K562 (cell line): ENCODE measurements at regions not wholly inside any gene's neighbourhood (a gene's known extent, or its start where the extent isn't known, plus 50 kb on each side); places are given as distances from the start of the nearest gene placed in this dataset.

ENCODE experiments used
- ATAC-seq: fragments of 200-7000 bp; cut with Tn5 transposase; 3 replicates; pipeline ENCODE4 v1.9.1; 2020; ENCODE audit warnings: moderate library complexity
- BruUV-seq: library from RNA; stranded (reverse); fragments of 400-500 nt; replicated peaks from 2 replicates; lab custom pipeline; 2021; lab: Mats Ljungman, UMichigan
- CTCF ChIA-PET: fragments of 300-600 bp; formaldehyde crosslinking; extraction: SDS; loops from one replicate; lab custom pipeline; 2021; ENCODE audit warnings: low intra/inter-chr PET ratio; lab: Yijun Ruan, JAX
- POLR2A ChIA-PET: fragments of 300-600, 350-650 bp; sonication (Branson Sonifier 250); formaldehyde crosslinking; extraction: SDS; loops from one replicate; lab custom pipeline; 2021; ENCODE audit warnings: antibody characterized with exemption, inconsistent platforms; lab: Yijun Ruan, JAX
- DNase-seq, 4 experiments: peaks; one replicate each; pipeline versions ENCODE4 v3.0.0 to v3.0.0-alpha.2; 2011 to 2018; ENCODE audit warnings: low spot score in 3 of 4, mixed read lengths in 3 of 4; ENCODE audit errors: extremely low read depth in 1 of 4
- FAIRE-seq: peaks from 2 replicates; lab custom pipeline; 2011; peaks lifted over from hg19 to GRCh38; lab: Jason Lieb, UNC
- H2AFZ ChIP-seq: 2 replicates; pipeline ENCODE4 v1.6.0; 2011; ENCODE audit warnings: low read depth, low read length, control low read depth, inconsistent platforms
- H3K27ac ChIP-seq: fragments of 200-600 bp; 3 replicates; pipeline ENCODE4 v1.8.0; 2011; ENCODE audit warnings: low read depth, mild to moderate bottlenecking, control low read depth, inconsistent platforms, low read length, moderate library complexity, mixed read lengths; ENCODE audit errors: extremely low read depth
- H3K27me3 ChIP-seq, 2 experiments: fragments of 300-600 bp in 1 of 2; 2 replicates in 1 of 2; 3 replicates in 1 of 2; pipeline versions ENCODE4 v1.6.0 to v1.8.0; 2011; ENCODE audit warnings: inconsistent platforms in 2 of 2, low read length in 2 of 2, mild to moderate bottlenecking in 1 of 2, mixed read lengths in 1 of 2, moderate library complexity in 1 of 2; ENCODE audit not compliant: control insufficient read depth in 2 of 2, insufficient read depth in 2 of 2
- H3K36me3 ChIP-seq: fragments of 300-600 bp; 3 replicates; pipeline ENCODE4 v1.8.0; 2011; ENCODE audit warnings: mild to moderate bottlenecking, low read length, inconsistent platforms; ENCODE audit not compliant: control insufficient read depth, insufficient read depth
- H3K4me1 ChIP-seq, 2 experiments: fragments of 200-600 bp in 1 of 2; replicated peaks in 1 of 2; 2 replicates in 1 of 2; 3 replicates in 1 of 2; pipeline versions ENCODE4 v1.5.1 to v1.8.0; 2011; ENCODE audit warnings: inconsistent platforms in 2 of 2, low read length in 2 of 2, mild to moderate bottlenecking in 1 of 2, mixed read lengths in 1 of 2, moderate library complexity in 1 of 2; ENCODE audit not compliant: control insufficient read depth in 2 of 2, insufficient read depth in 2 of 2
- H3K4me2 ChIP-seq: 2 replicates; pipeline ENCODE4 v1.6.1; 2011; ENCODE audit warnings: low read length, control low read depth, inconsistent platforms, mixed read lengths; ENCODE audit not compliant: insufficient read depth
- H3K4me3 ChIP-seq: fragments of 200-600 bp; sonication (generic), shearing (Covaris generic); 2 replicates; pipeline ENCODE4 v1.5.1; 2016; ENCODE audit warnings: control low read depth, inconsistent platforms
- H3K79me2 ChIP-seq: fragments of 200-600 bp; 3 replicates; pipeline ENCODE4 v1.8.0; 2011; ENCODE audit warnings: low read length, inconsistent platforms; ENCODE audit not compliant: control insufficient read depth, insufficient read depth
- H3K9ac ChIP-seq, 2 experiments: 2 replicates each; pipeline versions ENCODE4 v1.6.0 to v1.6.1; 2011; ENCODE audit warnings: low read depth in 2 of 2, low read length in 2 of 2, control low read depth in 1 of 2, inconsistent platforms in 1 of 2, mild to moderate bottlenecking in 1 of 2, mixed read lengths in 1 of 2; ENCODE audit not compliant: insufficient read depth in 1 of 2
- H3K9me1 ChIP-seq: one replicate; pipeline ENCODE4 v1.6.0; 2011; ENCODE audit warnings: inconsistent platforms, mild to moderate bottlenecking, low read length, moderate library complexity; ENCODE audit not compliant: control insufficient read depth, insufficient read depth
- H3K9me3 ChIP-seq: replicated peaks from 2 replicates; pipeline ENCODE4 v1.5.1; 2011; ENCODE audit warnings: low read depth, low read length, inconsistent platforms; ENCODE audit not compliant: control insufficient read depth, insufficient read depth
- H4K20me1 ChIP-seq: replicated peaks from 2 replicates; pipeline ENCODE4 v1.6.1; 2011; ENCODE audit warnings: low read length, inconsistent platforms, mixed read lengths; ENCODE audit not compliant: control insufficient read depth, insufficient read depth
- HMGN3 ChIP-seq: IDR thresholded peaks from 2 replicates; pipeline ENCODE4 v1.6.1; 2011; ENCODE audit warnings: borderline replicate concordance, low read depth, mild to moderate bottlenecking, mixed read lengths, low read length; ENCODE audit not compliant: insufficient read length; ENCODE audit errors: extremely low read depth
- PHTF2 ChIP-seq: fragments of 250-450 bp; sonication (Bioruptor Pico); IDR thresholded peaks from 2 replicates; pipeline ENCODE4 v1.5.0; 2021; ENCODE audit warnings: mild to moderate bottlenecking
- RBM34 ChIP-seq: fragments of 200-400 bp; formaldehyde crosslinking; IDR thresholded peaks from 2 replicates; pipeline ENCODE4 v1.6.1; 2018; ENCODE audit warnings: low read length, borderline replicate concordance; ENCODE audit not compliant: insufficient read depth
- RFX7 ChIP-seq: fragments of 250-450 bp; sonication (Bioruptor Pico); IDR thresholded peaks from 2 replicates; pipeline ENCODE4 v1.5.1; 2021; ENCODE audit warnings: mild to moderate bottlenecking
- ZFX ChIP-seq: sonication (generic); formaldehyde crosslinking; IDR thresholded peaks from 2 replicates; pipeline ENCODE4 v1.8.0; 2022; ENCODE audit warnings: mild to moderate bottlenecking, missing genetic modification reagents, moderate library complexity
- ZNF583 ChIP-seq: fragments of 250-450 bp; sonication (Bioruptor Pico); IDR thresholded peaks from 2 replicates; pipeline ENCODE4 v1.4.0; 2020
- WGBS: fragments of 100-300 bp; shearing (Covaris generic); methylation state at CpG from one replicate; pipeline ENCODE4 v1.1.6; 2016; ENCODE audit warnings: low coverage, mixed read lengths; ENCODE audit not compliant: insufficient coverage; ENCODE audit errors: missing lambda C conversion rate; 5-methylcytosine and 5-hydroxymethylcytosine counted together
- in situ Hi-C: fragments of 300-500 bp; cut with MboI; formaldehyde crosslinking; loops from 4 replicates; pipeline ENCODE4 v1.15.0; 2018; ENCODE audit warnings: inconsistent platforms, mixed read lengths
- intact Hi-C: fragments of 100-400 bp; cut with micrococcal nuclease; formaldehyde crosslinking; loops from 2 replicates; pipeline ENCODE4 v1.14.2; 2022
- TF ChIP-seq, protein P1 (sequence below): fragments of 250-450 bp; sonication (Bioruptor Pico); IDR thresholded peaks from 2 replicates; pipeline ENCODE4 v1.4.0; 2020; ENCODE audit warnings: mild to moderate bottlenecking, moderate library complexity, borderline replicate concordance
- TF ChIP-seq, protein P2 (sequence below), 2 experiments: fragments of 450-650 bp; conservative IDR thresholded peaks; 2 replicates each; pipeline ENCODE4 v1.6.1; 2017; ENCODE audit warnings: mild to moderate bottlenecking in 2 of 2, moderate library complexity in 2 of 2

DNA sequence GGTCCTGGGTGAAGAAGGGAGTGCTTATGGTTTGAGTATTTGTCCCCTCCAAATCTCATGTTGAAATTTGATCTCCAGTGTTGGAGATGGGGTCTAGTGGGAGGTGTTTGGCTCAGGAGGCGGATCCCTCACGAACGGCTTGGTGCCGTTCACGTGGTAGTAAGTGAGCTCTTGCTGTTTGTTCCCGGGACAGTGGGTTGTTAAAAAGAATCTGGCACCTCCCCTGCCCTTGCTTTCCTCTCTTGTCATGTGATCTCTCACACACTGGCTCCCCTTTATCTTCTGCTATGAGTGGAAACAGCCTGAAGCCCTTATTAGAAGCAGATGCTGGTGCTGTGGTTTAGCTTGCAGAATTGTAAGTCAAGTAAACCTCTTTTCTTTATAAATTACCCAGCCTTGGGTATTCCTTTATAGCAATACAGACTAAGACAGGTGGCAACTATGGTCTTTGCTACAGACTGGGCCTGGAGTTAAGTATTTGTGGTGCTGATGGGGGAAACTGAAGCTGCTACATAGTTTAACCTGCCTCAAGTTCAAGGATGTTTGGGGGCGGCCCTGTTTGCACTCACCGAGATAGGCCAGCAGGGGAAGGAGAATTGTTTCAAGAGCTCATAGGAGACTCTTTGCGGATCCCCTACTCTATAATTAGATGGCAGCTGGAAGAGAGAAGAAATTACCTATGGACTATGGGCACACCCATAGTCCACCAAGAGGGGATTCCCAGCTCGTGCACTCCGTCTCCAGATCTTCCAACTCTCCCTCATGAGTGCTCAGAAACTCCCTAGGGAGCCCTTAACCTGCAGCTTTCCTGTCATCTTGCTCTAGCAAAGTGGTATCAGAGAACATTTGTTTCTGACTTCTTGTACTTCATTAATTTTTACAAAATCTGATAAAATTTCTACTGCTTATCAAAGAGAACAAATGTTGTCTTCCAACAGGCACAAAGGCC lies 164.6 kb downstream of the SLC15A5 start:
- 0% methylated on average over 9 of the region's 11 CpGs for WGBS
- Histone ChIP-seq H3K27ac (no peak overlapping the region), H3K79me2 (no peaks in the 10 kb centered on the region), H3K4me3 (no peak overlapping the region), H3K9ac (no peak overlapping the region), H3K27me3 (no peaks in the 10 kb centered on the region), H3K36me3 (no peaks in the 10 kb centered on the region), H3K9me1 (no peaks in the 10 kb centered on the region), H3K4me1 (no peaks in the 10 kb centered on the region), H2AFZ (no peak overlapping the region), H4K20me1 (no peaks in the 10 kb centered on the region), H3K9me3 (no peaks in the 10 kb centered on the region), H3K4me2 (no peak overlapping the region)
- ATAC-seq (no peak), DNase-seq (peak in 1 of 4 experiments; percentile 0), FAIRE-seq (no peak)
- ChIA-PET CTCF (no interaction called here), POLR2A (interaction anchor here (0.6 kb wide), 1 partner anchor 12 kb away, joined by 3 read pairs; no protein-coding TSS in a partner anchor)
- no TSS peak for BruUV-seq
- no peak for TF ChIP-seq ZFX (CRISPR knock-in tag)
- no peak for TF ChIP-seq ZNF583 (CRISPR knock-in tag)
- no peak for TF ChIP-seq RFX7 (CRISPR knock-in tag)
- TF ChIP-seq PHTF2 (CRISPR knock-in tag), result no peak
- TF ChIP-seq HMGN3, result no peak
- no peak for TF ChIP-seq RBM34
- TF ChIP-seq, protein P1, sequence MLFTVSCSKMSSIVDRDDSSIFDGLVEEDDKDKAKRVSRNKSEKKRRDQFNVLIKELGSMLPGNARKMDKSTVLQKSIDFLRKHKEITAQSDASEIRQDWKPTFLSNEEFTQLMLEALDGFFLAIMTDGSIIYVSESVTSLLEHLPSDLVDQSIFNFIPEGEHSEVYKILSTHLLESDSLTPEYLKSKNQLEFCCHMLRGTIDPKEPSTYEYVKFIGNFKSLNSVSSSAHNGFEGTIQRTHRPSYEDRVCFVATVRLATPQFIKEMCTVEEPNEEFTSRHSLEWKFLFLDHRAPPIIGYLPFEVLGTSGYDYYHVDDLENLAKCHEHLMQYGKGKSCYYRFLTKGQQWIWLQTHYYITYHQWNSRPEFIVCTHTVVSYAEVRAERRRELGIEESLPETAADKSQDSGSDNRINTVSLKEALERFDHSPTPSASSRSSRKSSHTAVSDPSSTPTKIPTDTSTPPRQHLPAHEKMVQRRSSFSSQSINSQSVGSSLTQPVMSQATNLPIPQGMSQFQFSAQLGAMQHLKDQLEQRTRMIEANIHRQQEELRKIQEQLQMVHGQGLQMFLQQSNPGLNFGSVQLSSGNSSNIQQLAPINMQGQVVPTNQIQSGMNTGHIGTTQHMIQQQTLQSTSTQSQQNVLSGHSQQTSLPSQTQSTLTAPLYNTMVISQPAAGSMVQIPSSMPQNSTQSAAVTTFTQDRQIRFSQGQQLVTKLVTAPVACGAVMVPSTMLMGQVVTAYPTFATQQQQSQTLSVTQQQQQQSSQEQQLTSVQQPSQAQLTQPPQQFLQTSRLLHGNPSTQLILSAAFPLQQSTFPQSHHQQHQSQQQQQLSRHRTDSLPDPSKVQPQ (CRISPR knock-in tag), result no peak
- TF ChIP-seq, protein P2, sequence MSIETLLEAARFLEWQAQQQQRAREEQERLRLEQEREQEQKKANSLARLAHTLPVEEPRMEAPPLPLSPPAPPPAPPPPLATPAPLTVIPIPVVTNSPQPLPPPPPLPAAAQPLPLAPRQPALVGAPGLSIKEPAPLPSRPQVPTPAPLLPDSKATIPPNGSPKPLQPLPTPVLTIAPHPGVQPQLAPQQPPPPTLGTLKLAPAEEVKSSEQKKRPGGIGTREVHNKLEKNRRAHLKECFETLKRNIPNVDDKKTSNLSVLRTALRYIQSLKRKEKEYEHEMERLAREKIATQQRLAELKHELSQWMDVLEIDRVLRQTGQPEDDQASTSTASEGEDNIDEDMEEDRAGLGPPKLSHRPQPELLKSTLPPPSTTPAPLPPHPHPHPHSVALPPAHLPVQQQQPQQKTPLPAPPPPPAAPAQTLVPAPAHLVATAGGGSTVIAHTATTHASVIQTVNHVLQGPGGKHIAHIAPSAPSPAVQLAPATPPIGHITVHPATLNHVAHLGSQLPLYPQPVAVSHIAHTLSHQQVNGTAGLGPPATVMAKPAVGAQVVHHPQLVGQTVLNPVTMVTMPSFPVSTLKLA (conservative IDR thresholded peaks at IDR 0.05), result no peak
- intact Hi-C loops (no loop called here), in situ Hi-C loops (no loop called here)
